ENCODE measurements at regions not wholly inside any gene's neighbourhood (a gene's known extent, or its start where the extent isn't known, plus 50 kb on each side); places are given as distances from the start of the nearest gene placed in this dataset.

GRCh38 chr16:63175313-63175712 lies 1139.1 kb upstream of the CDH8 start:
- no peak for TF ChIP-seq CTCF (IDR thresholded peaks at IDR 0.05)
- TF ChIP-seq POLR2A (IDR thresholded peaks at IDR 0.05): no peak

All from uterus (tissue), 2 donors.